ENCODE measurements at regions not wholly inside any gene's neighbourhood (a gene's known extent, or its start where the extent isn't known, plus 50 kb on each side); places are given as distances from the start of the nearest gene placed in this dataset.
A peak's percentile ranks its signal among the peaks of the same experiment; 100 is the strongest.

DNA sequence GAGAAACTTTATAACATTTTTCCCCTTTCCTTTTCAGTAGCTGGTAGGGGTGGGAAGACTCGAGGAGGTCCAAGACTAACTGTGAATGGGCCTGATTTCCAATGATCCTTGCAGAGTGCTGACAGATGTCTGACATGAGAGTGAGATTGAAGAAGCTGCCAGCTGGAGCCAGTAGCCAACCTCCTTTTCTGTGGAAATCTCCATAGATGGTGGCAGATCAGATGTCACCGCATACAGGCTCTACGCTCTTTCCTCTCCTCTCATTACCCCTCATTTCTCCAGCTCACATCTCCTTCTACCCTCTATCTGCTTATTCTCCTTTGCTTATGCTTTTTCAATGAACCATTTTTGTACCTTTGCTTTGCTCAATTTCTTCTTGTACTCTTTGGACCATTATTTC, 395.2 kb upstream of the TNC start:
- CTCF ChIA-PET = no interaction called here
- POLR2A ChIA-PET = no interaction called here
- DNase-seq (ENCODE audit: extremely low spot score) = no peak
- TF ChIP-seq ELF4 (IDR thresholded peaks at IDR 0.05) = no peak
- no peak for TF ChIP-seq L3MBTL2 (conservative IDR thresholded peaks at IDR 0.05)
- TF ChIP-seq SP1 (IDR thresholded peaks at IDR 0.05) = no peak
- no peak for TF ChIP-seq ZNF384 (IDR thresholded peaks at IDR 0.05)
- no peak for TF ChIP-seq NFRKB (IDR thresholded peaks at IDR 0.05)
- no peak for TF ChIP-seq PKNOX1 (IDR thresholded peaks at IDR 0.05)
- TF ChIP-seq FOXK2 (IDR thresholded peaks at IDR 0.05) = no peak
- TF ChIP-seq TARDBP (IDR thresholded peaks at IDR 0.05) = no peak
- TF ChIP-seq SUZ12 (IDR thresholded peaks at IDR 0.05) = no peak
- no peak for TF ChIP-seq LEF1 (IDR thresholded peaks at IDR 0.05; ENCODE audit: borderline replicate concordance)
- TF ChIP-seq FOXM1 (IDR thresholded peaks at IDR 0.05; ENCODE audit: borderline replicate concordance) = no peak
- no peak for TF ChIP-seq HDGF (IDR thresholded peaks at IDR 0.05; ENCODE audit: borderline replicate concordance)
- TF ChIP-seq ARNT (IDR thresholded peaks at IDR 0.05) = no peak

DNA sequence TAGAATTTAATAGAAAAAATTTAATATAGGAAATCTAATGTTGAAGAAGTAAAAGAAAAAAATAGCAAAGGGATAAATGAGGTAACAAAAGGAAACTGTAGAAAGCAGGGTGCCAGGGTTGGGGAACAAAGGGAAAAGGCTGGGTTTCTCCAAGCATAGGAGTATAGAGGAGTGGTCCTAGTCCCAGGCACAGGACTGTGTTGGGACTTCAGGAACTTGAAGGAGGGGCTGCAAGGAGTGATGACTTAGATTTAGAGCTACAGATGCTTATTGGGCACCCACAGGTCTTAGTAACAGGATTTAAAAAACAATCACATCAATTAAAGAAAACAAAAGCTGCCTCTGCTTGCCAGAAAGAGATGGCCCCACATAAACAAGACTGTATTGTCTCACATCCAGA, 396.5 kb upstream of the TNC start:
- no peak for DNase-seq (ENCODE audit: extremely low spot score)
- POLR2A ChIA-PET = no interaction called here
- TF ChIP-seq L3MBTL2 (conservative IDR thresholded peaks at IDR 0.05) (no peak), CTBP1 (IDR thresholded peaks at IDR 0.05; ENCODE audit: borderline replicate concordance) (no peak), ARNT (IDR thresholded peaks at IDR 0.05) (no peak), ELF4 (IDR thresholded peaks at IDR 0.05) (no peak), TARDBP (IDR thresholded peaks at IDR 0.05) (no peak), SUZ12 (IDR thresholded peaks at IDR 0.05) (no peak), LEF1 (IDR thresholded peaks at IDR 0.05; ENCODE audit: borderline replicate concordance) (no peak), PKNOX1 (IDR thresholded peaks at IDR 0.05) (no peak), BHLHE40 (IDR thresholded peaks at IDR 0.05; ENCODE audit: borderline replicate concordance) (no peak), NFRKB (IDR thresholded peaks at IDR 0.05) (no peak), FOXM1 (IDR thresholded peaks at IDR 0.05; ENCODE audit: borderline replicate concordance) (no peak), HDGF (IDR thresholded peaks at IDR 0.05; ENCODE audit: borderline replicate concordance) (no peak), ZNF384 (IDR thresholded peaks at IDR 0.05) (no peak), FOXK2 (IDR thresholded peaks at IDR 0.05) (no peak), SP1 (IDR thresholded peaks at IDR 0.05) (no peak), FOXA1 (IDR thresholded peaks at IDR 0.05) (no peak)

DNA sequence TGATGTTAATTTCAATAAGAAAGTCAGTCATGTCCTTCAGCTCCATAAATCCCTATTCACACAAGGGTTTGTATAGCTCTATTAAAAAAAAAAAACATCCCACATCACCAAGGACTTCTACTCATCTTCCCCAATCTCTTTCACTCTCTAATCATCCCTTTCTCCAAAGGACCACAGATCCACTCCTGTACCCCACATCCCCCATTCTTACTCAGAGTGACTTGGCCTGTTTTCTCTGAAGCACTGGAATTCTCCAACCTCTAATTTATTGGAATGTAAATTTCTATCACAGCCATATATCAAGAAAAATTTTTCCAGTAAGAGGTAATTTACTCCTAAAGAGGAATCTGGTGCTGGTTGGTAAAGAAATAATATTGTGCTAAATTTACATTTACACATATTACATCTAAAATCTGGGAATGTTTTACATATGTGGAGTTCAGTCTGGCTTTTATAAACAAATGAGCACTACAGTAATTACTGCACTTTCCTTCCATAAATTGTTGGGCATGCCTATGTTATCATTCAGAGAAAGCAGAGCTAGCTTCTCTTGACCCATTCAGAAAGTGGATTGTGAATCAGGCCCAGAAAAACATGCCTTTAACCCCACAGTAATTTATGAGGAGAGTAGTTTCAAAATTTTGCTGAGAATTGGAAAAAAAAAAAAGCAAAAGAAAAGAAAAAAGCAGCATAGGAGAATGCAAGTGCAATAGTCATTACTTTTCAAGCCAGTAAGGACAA, 399.5 kb upstream of the TNC start:
- DNase-seq (ENCODE audit: extremely low spot score) = no peak
- TF ChIP-seq TARDBP (IDR thresholded peaks at IDR 0.05) (no peak), NFRKB (IDR thresholded peaks at IDR 0.05) (no peak), ZNF384 (IDR thresholded peaks at IDR 0.05) (no peak), FOXK2 (IDR thresholded peaks at IDR 0.05) (no peak), FOXA1 (IDR thresholded peaks at IDR 0.05) (no peak), SUZ12 (IDR thresholded peaks at IDR 0.05) (no peak), FOXM1 (IDR thresholded peaks at IDR 0.05; ENCODE audit: borderline replicate concordance) (no peak), PKNOX1 (IDR thresholded peaks at IDR 0.05) (no peak), BHLHE40 (IDR thresholded peaks at IDR 0.05; ENCODE audit: borderline replicate concordance) (no peak), ELF4 (IDR thresholded peaks at IDR 0.05) (no peak), HDGF (IDR thresholded peaks at IDR 0.05; ENCODE audit: borderline replicate concordance) (no peak), LEF1 (IDR thresholded peaks at IDR 0.05; ENCODE audit: borderline replicate concordance) (no peak), CTBP1 (IDR thresholded peaks at IDR 0.05; ENCODE audit: borderline replicate concordance) (no peak), L3MBTL2 (conservative IDR thresholded peaks at IDR 0.05) (no peak), ARNT (IDR thresholded peaks at IDR 0.05) (no peak), SP1 (IDR thresholded peaks at IDR 0.05) (no peak)
- ChIA-PET CTCF (interaction anchor here (0.6 kb wide), 1 partner anchor 109 kb away, joined by 4 read pairs; no protein-coding TSS in a partner anchor), POLR2A (no interaction called here)

More for the DNA sequence above, 396.5 kb upstream of the TNC start:
- CTCF ChIA-PET = no interaction called here

- ChIA-PET POLR2A (no interaction called here), CTCF (no interaction called here)
- no peak for DNase-seq (ENCODE audit: extremely low spot score)
- TF ChIP-seq ZNF384 (IDR thresholded peaks at IDR 0.05) = no peak
These were observed 402.7 kb upstream of the TNC start for GRCh38 chr9:115520646-115521045.

DNA sequence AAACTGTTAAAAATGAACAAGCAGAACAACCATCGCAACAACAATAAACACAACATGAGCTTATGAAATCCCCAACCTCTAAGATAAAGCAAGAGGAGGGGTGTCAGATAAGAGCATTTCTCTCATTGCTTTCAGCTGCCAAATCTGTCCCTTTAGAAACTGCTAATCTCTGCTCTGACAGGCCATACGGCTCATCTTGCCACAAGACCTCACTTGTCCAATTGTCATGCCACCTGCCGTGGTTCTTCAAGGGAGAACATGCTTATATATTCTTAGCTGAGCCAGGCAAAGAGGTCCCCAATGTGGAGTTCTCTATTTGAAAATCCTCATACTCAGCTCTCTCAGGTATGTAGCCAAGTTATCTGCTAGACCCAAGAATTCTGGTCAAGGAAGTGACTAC, 405.0 kb upstream of the TNC start:
- TF ChIP-seq L3MBTL2 (conservative IDR thresholded peaks at IDR 0.05) (no peak), ARNT (IDR thresholded peaks at IDR 0.05) (no peak)
- CTCF ChIA-PET = no interaction called here
- POLR2A ChIA-PET = no interaction called here
- no peak for DNase-seq (ENCODE audit: extremely low spot score)

DNA sequence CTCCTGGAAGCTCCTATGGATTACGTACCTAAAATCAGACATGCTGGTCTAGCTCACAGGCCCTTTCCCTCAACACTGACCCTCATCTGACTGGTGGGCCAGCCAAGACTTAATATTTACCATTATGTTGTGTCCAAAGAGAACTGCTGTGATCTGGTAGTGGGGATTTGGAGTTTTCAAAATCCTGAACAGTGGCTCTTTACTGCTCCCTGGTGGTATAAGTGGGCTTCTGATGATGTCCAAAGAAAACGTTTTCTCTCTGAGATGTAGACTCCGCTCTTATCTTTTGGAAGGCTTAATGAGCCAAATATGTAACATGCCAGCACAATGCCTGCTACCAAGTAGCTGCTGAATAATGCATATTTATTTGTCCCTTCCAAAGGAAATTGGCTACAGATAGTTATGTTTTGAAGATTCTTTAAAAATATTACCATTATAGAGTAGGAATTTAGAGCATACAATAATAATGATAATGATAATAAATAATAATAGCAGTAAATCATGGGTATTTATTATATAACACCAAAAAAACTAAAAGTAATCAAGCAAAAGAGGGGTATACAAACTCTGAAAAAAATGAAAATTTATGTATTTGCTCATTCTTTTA, 406.6 kb upstream of the TNC start:
- DNase-seq (ENCODE audit: extremely low spot score) = peak; percentile 48
- POLR2A ChIA-PET = no interaction called here
- CTCF ChIA-PET = interaction anchor here (0.6 to 0.7 kb wide), 3 partner anchors 17 to 847 kb away, joined by 3 to 7 read pairs (median 3); no protein-coding TSS in a partner anchor
- TF ChIP-seq CTBP1 (IDR thresholded peaks at IDR 0.05; ENCODE audit: borderline replicate concordance) (no peak), TARDBP (IDR thresholded peaks at IDR 0.05) (no peak), HDGF (IDR thresholded peaks at IDR 0.05; ENCODE audit: borderline replicate concordance) (no peak), L3MBTL2 (conservative IDR thresholded peaks at IDR 0.05) (no peak), LEF1 (IDR thresholded peaks at IDR 0.05; ENCODE audit: borderline replicate concordance) (no peak), SP1 (IDR thresholded peaks at IDR 0.05) (no peak), ARNT (IDR thresholded peaks at IDR 0.05) (no peak), PKNOX1 (IDR thresholded peaks at IDR 0.05) (no peak), FOXA1 (IDR thresholded peaks at IDR 0.05) (no peak)

Data from HEK293T (cell line).